Suppressor macrophage treated with lipopolysaccharide for 1 hour (primary cell): ENCODE measurements at regions not wholly inside any gene's neighbourhood (a gene's known extent, or its start where the extent isn't known, plus 50 kb on each side); places are given as distances from the start of the nearest gene placed in this dataset.
"Not testable (repeated sequence)": the region's sequence is repeated elsewhere in the genome, so short reads cannot be mapped to it uniquely, and the experiment has no call there.

Experiments used
- DNase-seq, 3 donors: peaks; one replicate each; pipeline ENCODE4 v3.0.0-alpha.2; 2020 to 2022

GRCh38 chr20:26214991-26215390 is 518.3 kb upstream of the ZNF337 start:
- no peak for DNase-seq

- DNase-seq = peak in 1 of 3 donors; percentile 6
These were observed 512.7 kb upstream of the ZNF337 start for GRCh38 chr20:26209171-26209941.

- no peak for DNase-seq
These were observed 511.8 kb upstream of the ZNF337 start for GRCh38 chr20:26208296-26209091.

GRCh38 chr20:26207967-26208295 is 511.3 kb upstream of the ZNF337 start:
- not testable (repeated sequence) for DNase-seq

GRCh38 chr20:26207237-26207966 is 510.7 kb upstream of the ZNF337 start:
- no peak for DNase-seq

GRCh38 chr20:26205350-26205749 is 508.7 kb upstream of the ZNF337 start:
- DNase-seq = no peak

- not testable (repeated sequence) for DNase-seq
These were observed 504.4 kb upstream of the ZNF337 start for GRCh38 chr20:26201026-26201425.

GRCh38 chr20:26187329-26187728 is 490.7 kb upstream of the ZNF337 start:
- DNase-seq = not testable (repeated sequence)

GRCh38 chr20:26183720-26184119 is 487.1 kb upstream of the ZNF337 start:
- DNase-seq = not testable (repeated sequence)

GRCh38 chr20:26181364-26181763 is 484.7 kb upstream of the ZNF337 start:
- not testable (repeated sequence) for DNase-seq

GRCh38 chr20:26171875-26172274 is 475.2 kb upstream of the ZNF337 start:
- DNase-seq = not testable (repeated sequence)

GRCh38 chr20:26169506-26169905 is 472.9 kb upstream of the ZNF337 start:
- DNase-seq = no peak

- no peak for DNase-seq
These were observed 470.8 kb upstream of the ZNF337 start for GRCh38 chr20:26167499-26167898.

GRCh38 chr20:26163890-26164289 is 467.2 kb upstream of the ZNF337 start:
- no peak for DNase-seq

- DNase-seq = not testable (repeated sequence)
These were observed 466.5 kb upstream of the ZNF337 start for GRCh38 chr20:26163151-26163550.

GRCh38 chr20:26161741-26162140 is 465.1 kb upstream of the ZNF337 start:
- not testable (repeated sequence) for DNase-seq

- not testable (repeated sequence) for DNase-seq
These were observed 464.3 kb upstream of the ZNF337 start for GRCh38 chr20:26160916-26161315.

GRCh38 chr20:26154224-26154623 is 457.6 kb upstream of the ZNF337 start:
- no peak for DNase-seq

- DNase-seq = no peak
These were observed 438.9 kb upstream of the ZNF337 start for GRCh38 chr20:26135325-26136110.

GRCh38 chr20:26134606-26135005 is 438.0 kb upstream of the ZNF337 start:
- no peak for DNase-seq

- not testable (repeated sequence) for DNase-seq
These were observed 437.1 kb upstream of the ZNF337 start for GRCh38 chr20:26133794-26134193.

GRCh38 chr20:26120920-26121319 is 424.3 kb upstream of the ZNF337 start:
- not testable (repeated sequence) for DNase-seq

- not testable (repeated sequence) for DNase-seq
These were observed 397.8 kb upstream of the ZNF337 start for GRCh38 chr20:26094498-26094897.
